ENCODE measurements at regions not wholly inside any gene's neighbourhood (a gene's known extent, or its start where the extent isn't known, plus 50 kb on each side); places are given as distances from the start of the nearest gene placed in this dataset.

DNA sequence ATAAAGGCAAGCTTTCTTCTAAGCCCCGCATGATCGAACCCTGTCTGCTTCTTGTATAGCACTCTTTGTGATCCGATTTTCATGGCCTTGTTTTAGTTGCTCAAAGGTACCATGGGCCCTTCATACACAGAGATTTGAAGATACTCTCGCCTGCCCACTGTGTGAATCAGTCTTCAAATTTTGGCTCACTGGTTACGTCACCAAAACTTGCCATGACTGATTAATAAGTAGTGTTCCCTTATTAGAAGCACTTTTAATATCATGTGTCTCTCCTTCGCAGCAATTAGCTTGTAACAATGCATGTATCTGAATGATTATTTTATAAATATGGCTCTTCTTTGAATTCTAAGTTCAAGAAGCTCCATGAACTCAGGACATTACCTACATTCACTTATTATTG is 880.5 kb downstream of the STPG2 start:
- TF ChIP-seq CTCF (IDR thresholded peaks at IDR 0.05; ENCODE audit: borderline replicate concordance, insufficient read depth, low read depth, low read length): no peak

GRCh38 chr4:97270051-97270450 is 873.2 kb downstream of the STPG2 start:
- H3K4me3 ChIP-seq (ENCODE audit: low read depth, low read length): no peak overlapping the region
- no peak for TF ChIP-seq CTCF (IDR thresholded peaks at IDR 0.05; ENCODE audit: borderline replicate concordance, insufficient read depth, low read depth, low read length)

More for the DNA sequence above, 880.5 kb downstream of the STPG2 start:
- H3K4me3 ChIP-seq (ENCODE audit: low read depth, low read length): no peak overlapping the region

DNA sequence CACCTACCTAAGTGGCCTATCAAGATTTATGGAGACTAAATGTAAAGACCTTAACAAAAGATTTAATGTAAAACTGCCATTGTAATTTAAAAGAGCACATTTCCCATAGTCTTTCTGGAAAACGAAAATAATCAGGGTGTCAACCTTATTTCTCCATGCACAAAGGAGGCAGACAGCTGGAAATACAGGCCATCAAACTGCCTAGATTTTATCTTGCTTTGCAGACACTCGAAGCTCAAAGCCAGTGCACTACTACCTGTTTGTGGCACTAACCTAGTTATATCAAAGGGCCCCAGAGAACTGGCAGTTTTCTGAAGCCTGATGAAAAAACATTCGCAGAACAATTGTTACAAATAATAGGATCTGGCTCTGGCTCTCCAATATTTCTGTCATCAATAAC is 863.9 kb downstream of the STPG2 start:
- TF ChIP-seq CTCF (IDR thresholded peaks at IDR 0.05; ENCODE audit: borderline replicate concordance, insufficient read depth, low read depth, low read length): no peak
- no peak overlapping the region for H3K4me3 ChIP-seq (ENCODE audit: low read depth, low read length)

DNA sequence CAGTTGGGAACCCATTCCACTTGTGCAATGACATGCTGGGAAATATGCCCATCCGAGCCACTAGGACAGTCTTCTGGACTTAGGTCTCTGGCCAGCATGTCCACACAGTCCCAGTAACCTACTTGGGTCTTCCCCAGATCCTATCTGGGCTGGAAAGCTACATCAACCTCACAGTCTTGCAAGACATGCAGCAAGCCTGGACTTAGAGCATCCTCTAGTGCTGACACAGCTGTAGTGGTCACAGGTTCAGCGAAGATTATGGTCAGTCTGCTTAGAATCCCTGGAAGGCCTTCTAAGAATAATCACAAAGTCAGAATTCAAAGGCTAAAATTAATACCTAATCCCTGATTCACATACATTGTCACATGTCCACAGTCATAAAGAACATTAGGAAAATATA is 842.7 kb downstream of the STPG2 start:
- no peak for TF ChIP-seq CTCF (IDR thresholded peaks at IDR 0.05; ENCODE audit: borderline replicate concordance, insufficient read depth, low read depth, low read length)
- H3K4me3 ChIP-seq (ENCODE audit: low read depth, low read length): no peak overlapping the region

- TF ChIP-seq CTCF (IDR thresholded peaks at IDR 0.05; ENCODE audit: borderline replicate concordance, insufficient read depth, low read depth, low read length): no peak
- no peak overlapping the region for H3K4me3 ChIP-seq (ENCODE audit: low read depth, low read length)
Observed at GRCh38 chr4:97305351-97305750, 837.9 kb downstream of the STPG2 start.

GRCh38 chr4:97309121-97309520 is 834.2 kb downstream of the STPG2 start:
- no peak overlapping the region for H3K4me3 ChIP-seq (ENCODE audit: low read depth, low read length)
- no peak for TF ChIP-seq CTCF (IDR thresholded peaks at IDR 0.05; ENCODE audit: borderline replicate concordance, insufficient read depth, low read depth, low read length)

- TF ChIP-seq CTCF (IDR thresholded peaks at IDR 0.05; ENCODE audit: borderline replicate concordance, insufficient read depth, low read depth, low read length): no peak
- no peak overlapping the region for H3K4me3 ChIP-seq (ENCODE audit: low read depth, low read length)
Observed at GRCh38 chr4:97317201-97317600, 826.1 kb downstream of the STPG2 start.
